ENCODE measurements at regions not wholly inside any gene's neighbourhood (a gene's known extent, or its start where the extent isn't known, plus 50 kb on each side); places are given as distances from the start of the nearest gene placed in this dataset.
"Not testable (repeated sequence)": the region's sequence is repeated elsewhere in the genome, so short reads cannot be mapped to it uniquely, and the experiment has no call there.

GRCh38 chr22:26767351-26768155 is 110.2 kb downstream of the MIAT start:
- ATAC-seq (no peak), DNase-seq (ENCODE audit: missing footprints) (no peak)
- intact Hi-C loops (cut with DNase I): no loop called here

- DNase-seq (ENCODE audit: missing footprints) (no peak), ATAC-seq (no peak)
- intact Hi-C loops (cut with DNase I): no loop called here
Measured at GRCh38 chr22:26768156-26768515, 110.7 kb downstream of the MIAT start.

- DNase-seq (ENCODE audit: missing footprints) (no peak), ATAC-seq (no peak)
- intact Hi-C loops (cut with DNase I): no loop called here
Measured at GRCh38 chr22:26768952-26769351, 111.6 kb downstream of the MIAT start.

GRCh38 chr22:26769663-26770062 is 112.3 kb downstream of the MIAT start:
- DNase-seq (ENCODE audit: missing footprints) (no peak), ATAC-seq (no peak)
- intact Hi-C loops (cut with DNase I): no loop called here

GRCh38 chr22:26770624-26771023 is 113.2 kb downstream of the MIAT start:
- ATAC-seq (no peak), DNase-seq (ENCODE audit: missing footprints) (no peak)
- intact Hi-C loops (cut with DNase I): no loop called here

- intact Hi-C loops (cut with DNase I); ATAC-seq; DNase-seq (ENCODE audit: missing footprints): not testable (repeated sequence)
Measured at GRCh38 chr22:26773054-26773453, 115.7 kb downstream of the MIAT start.

GRCh38 chr22:26775394-26775793 is 118.0 kb downstream of the MIAT start:
- no peak for ATAC-seq
- intact Hi-C loops (cut with DNase I): no loop called here
- no peak for DNase-seq (ENCODE audit: missing footprints)

GRCh38 chr22:26777156-26777801 is 119.9 kb downstream of the MIAT start:
- no peak for DNase-seq (ENCODE audit: missing footprints)
- intact Hi-C loops (cut with DNase I): no loop called here
- peak; percentile 79 for ATAC-seq

- intact Hi-C loops (cut with DNase I): no loop called here
- ATAC-seq (no peak), DNase-seq (ENCODE audit: missing footprints) (no peak)
Measured at GRCh38 chr22:26778372-26778771, 121.0 kb downstream of the MIAT start.

- DNase-seq (ENCODE audit: missing footprints) (no peak), ATAC-seq (no peak)
- intact Hi-C loops (cut with DNase I): no loop called here
Measured at GRCh38 chr22:26779108-26779507, 121.7 kb downstream of the MIAT start.

GRCh38 chr22:26779929-26780328 is 122.5 kb downstream of the MIAT start:
- DNase-seq (ENCODE audit: missing footprints) (no peak), ATAC-seq (no peak)
- intact Hi-C loops (cut with DNase I): no loop called here

GRCh38 chr22:26780521-26780920 is 123.1 kb downstream of the MIAT start:
- no peak for DNase-seq (ENCODE audit: missing footprints)
- ATAC-seq: no peak
- intact Hi-C loops (cut with DNase I): no loop called here

- no peak for DNase-seq (ENCODE audit: missing footprints)
- no peak for ATAC-seq
- intact Hi-C loops (cut with DNase I): no loop called here
Measured at GRCh38 chr22:26781062-26781461, 123.7 kb downstream of the MIAT start.

- ATAC-seq (no peak), DNase-seq (ENCODE audit: missing footprints) (no peak)
- intact Hi-C loops (cut with DNase I): no loop called here
Measured at GRCh38 chr22:26781596-26781995, 124.2 kb downstream of the MIAT start.

GRCh38 chr22:26783885-26784284 is 126.5 kb downstream of the MIAT start:
- no peak for ATAC-seq
- no peak for DNase-seq (ENCODE audit: missing footprints)
- intact Hi-C loops (cut with DNase I): no loop called here

GRCh38 chr22:26784772-26785171 is 127.4 kb downstream of the MIAT start:
- ATAC-seq (no peak), DNase-seq (ENCODE audit: missing footprints) (no peak)
- intact Hi-C loops (cut with DNase I): no loop called here

- intact Hi-C loops (cut with DNase I): no loop called here
- DNase-seq (ENCODE audit: missing footprints) (no peak), ATAC-seq (no peak)
Measured at GRCh38 chr22:26785932-26786331, 128.5 kb downstream of the MIAT start.

GRCh38 chr22:26786398-26786797 is 129.0 kb downstream of the MIAT start:
- no peak for DNase-seq (ENCODE audit: missing footprints)
- ATAC-seq: no peak
- intact Hi-C loops (cut with DNase I): no loop called here

GRCh38 chr22:26789951-26790350 is 132.6 kb downstream of the MIAT start:
- intact Hi-C loops (cut with DNase I): no loop called here
- no peak for ATAC-seq

GRCh38 chr22:26792522-26792921 is 135.1 kb downstream of the MIAT start:
- intact Hi-C loops (cut with DNase I): no loop called here
- ATAC-seq (no peak), DNase-seq (ENCODE audit: missing footprints) (no peak)

More at GRCh38 chr22:26789951-26790350, 132.6 kb downstream of the MIAT start:
- DNase-seq (ENCODE audit: missing footprints): no peak

- DNase-seq (ENCODE audit: missing footprints) (no peak), ATAC-seq (no peak)
- intact Hi-C loops (cut with DNase I): no loop called here
Measured at GRCh38 chr22:26796785-26797184, 139.4 kb downstream of the MIAT start.

Data from Right ventricle myocardium inferior (tissue), 1 donor.